COR-L47 (cell line): ENCODE measurements at regions not wholly inside any gene's neighbourhood (a gene's known extent, or its start where the extent isn't known, plus 50 kb on each side); places are given as distances from the start of the nearest gene placed in this dataset.
"Not testable (repeated sequence)": the region's sequence is repeated elsewhere in the genome, so short reads cannot be mapped to it uniquely, and the experiment has no call there.

Experiments used
- DNase-seq: peaks from one replicate; lab custom pipeline; 2025; lab: John Stamatoyannopoulos, UW

GRCh38 chr21:32884062-32884461 lies 112.5 kb upstream of the PAXBP1 start:
- DNase-seq = no peak

DNA sequence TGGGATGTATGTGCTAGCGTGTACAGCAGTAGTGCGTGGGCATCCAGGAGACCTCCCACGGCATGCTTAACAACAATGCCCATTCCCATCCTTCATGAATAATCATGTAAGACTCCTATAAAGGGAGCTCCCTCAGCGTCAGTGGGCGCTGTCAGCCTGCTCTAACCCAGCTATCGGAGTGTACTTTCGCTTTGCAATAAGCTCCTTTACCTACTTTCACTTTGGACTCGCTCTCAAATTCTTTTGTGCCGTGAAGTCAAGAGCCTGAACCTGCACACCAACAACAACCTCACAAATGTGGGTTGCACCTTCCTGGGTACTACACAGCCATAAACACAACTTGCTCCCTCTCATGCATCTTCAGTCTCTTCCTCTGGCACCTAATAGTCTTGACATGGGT lies 114.8 kb upstream of the PAXBP1 start:
- DNase-seq = no peak

DNA sequence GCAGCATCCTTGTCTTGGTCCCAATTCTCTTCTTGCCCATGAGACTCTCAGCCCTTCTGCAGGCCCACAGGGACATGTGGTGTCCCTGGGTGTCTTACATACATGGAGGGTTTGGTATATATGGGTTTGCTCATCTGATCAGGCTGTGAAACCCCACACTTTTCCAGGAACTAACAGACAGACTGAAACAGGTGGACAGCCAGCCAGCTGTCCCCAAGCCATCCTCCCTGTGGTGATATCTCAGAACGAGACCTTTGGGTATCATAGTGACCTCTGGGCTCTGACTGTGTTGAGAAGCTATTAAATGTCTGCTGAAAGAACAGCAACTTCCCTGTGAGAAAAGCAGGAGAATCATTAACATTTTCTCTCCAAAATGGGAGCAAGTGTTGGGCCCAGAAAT lies 115.5 kb upstream of the PAXBP1 start:
- DNase-seq = no peak

GRCh38 chr21:32888971-32889370 lies 117.4 kb upstream of the PAXBP1 start:
- no peak for DNase-seq

DNA sequence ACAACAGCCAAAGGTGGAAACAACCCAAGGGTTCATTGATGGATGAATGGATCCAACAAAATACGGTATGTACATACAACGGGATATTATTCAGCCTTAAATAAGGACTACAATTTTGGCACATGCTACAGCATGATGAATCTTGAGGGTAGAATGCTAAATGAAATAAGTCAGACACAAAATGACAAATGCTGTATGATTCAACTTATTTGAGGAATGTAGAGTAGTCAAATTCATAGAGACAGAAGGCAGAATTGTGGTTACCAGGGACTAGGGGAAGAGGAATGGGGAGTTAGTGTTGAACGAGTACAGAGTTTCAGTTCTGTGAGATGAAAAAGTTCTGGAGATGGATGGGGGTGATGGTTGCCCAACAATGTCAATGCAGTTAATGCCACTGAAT lies 118.0 kb upstream of the PAXBP1 start:
- DNase-seq = no peak

DNA sequence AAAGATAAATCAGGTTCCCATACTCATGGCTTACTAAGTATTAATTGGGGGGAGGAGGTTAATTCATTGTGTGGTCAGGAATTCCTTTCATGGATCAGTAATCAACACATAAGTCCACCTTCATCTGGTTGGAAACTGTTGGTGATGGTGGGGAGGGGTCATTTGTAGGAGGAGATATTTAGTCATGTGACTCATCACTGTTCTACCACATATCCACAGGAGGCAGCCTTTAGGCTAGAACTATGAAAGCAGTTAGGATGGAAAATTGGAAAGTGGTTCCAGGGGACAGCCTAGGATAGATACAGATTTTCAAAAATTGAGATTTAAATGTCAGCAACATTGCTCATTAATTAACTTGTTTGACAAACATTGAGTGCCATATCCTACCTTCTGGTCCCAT lies 122.8 kb upstream of the PAXBP1 start:
- no peak for DNase-seq

DNA sequence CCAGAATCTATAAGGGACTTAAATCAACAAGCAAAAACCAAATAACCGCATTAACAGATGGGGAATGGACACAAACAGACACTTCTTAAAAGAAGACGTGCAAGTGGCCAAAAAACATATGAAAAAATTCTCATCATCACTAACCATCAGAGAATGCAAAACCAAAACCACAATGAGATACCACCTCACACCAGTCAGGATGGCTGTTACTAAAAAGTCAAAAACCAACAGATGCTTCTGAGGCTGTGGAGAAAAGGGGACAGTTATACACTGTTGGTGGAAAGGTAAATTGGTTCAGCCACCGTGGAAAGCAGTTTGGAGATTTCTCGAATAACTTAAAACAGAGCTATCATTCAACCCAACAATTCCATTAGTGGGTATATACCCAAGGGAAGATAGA lies 124.9 kb upstream of the OLIG2 start:
- no peak for DNase-seq

- no peak for DNase-seq
Measured at GRCh38 chr21:32907521-32907920, 118.2 kb upstream of the OLIG2 start.

GRCh38 chr21:32908534-32908933 lies 117.2 kb upstream of the OLIG2 start:
- DNase-seq = no peak

- no peak for DNase-seq
Measured at GRCh38 chr21:32909393-32909792, 116.3 kb upstream of the OLIG2 start.

DNA sequence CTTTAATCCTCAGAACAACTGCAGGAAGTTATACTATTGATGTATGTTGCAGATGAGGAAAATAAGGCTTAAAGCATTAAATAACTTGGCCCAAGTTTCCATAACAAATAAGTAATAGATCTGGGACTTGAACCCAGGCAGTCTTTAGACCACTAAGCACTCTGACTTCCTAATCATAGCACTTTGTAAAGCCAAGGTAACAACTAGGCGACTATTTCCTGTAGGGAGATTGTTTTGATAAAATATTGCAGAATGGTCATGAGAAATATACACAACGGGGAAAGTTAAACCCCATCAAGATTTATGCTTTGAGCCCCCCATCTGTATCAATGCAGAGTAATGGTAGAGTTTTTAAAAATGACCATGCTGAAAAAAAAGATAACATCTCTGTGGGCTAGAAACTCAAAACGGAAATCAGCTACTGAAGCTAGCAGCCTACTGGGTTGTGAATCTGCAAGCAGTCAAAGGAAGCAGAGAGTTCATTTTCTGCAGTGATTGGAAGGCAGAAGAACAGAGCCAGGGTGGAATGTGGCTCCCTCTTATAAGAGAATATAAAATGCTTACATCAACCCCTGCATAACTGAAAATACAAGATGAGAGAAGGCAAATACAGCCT lies 111.2 kb upstream of the OLIG2 start:
- DNase-seq = no peak

- DNase-seq = no peak
Measured at GRCh38 chr21:32915099-32915498, 110.6 kb upstream of the OLIG2 start.

DNA sequence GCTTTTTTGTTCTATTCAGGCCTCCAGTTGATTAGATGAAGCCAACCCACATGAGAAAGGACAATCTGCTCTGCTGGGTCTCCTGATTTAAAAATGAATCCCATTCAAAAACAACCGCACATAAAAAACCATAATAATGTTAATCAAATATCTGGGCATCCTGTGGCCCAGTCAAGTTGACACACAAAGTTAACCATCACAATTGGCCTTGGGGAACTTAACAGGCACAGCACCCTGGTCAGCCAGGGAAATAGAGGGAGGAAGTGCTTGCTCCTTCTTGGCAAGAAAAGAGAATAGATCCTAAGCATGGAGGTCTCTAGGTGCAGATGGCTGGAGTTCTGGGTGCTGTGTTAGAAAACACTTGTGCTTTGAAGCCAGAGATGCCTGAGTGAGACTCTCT lies 109.6 kb upstream of the OLIG2 start:
- DNase-seq = no peak

DNA sequence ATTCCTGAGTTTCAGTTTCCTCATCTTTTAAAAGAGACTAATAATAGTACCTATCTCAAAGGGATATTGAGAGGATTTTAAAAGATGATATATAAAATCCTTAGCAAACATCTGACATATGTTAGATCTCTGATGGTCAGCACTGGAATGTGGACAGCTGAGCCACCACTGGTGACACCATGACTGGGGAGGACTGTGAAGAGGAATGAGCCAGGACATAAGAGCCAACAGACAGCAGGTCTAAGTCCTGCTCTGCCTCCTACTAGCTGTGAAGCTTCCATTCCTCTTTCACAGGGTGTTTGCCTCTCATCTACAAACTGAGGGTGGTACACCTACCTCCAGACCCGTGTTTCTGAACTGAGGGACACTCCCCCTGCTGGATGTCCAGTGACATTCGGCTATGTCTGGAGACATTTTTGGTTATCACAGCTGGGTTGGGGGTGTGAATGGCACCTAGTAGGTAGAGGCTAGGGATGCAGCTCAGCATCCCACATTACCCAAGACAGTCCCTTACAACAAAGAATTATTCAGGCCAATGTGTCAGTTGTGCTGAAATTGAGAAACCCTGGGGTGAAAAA lies 109.1 kb upstream of the OLIG2 start:
- DNase-seq = no peak

- DNase-seq = no peak
Measured at GRCh38 chr21:32917362-32918135, 108.2 kb upstream of the OLIG2 start.

DNA sequence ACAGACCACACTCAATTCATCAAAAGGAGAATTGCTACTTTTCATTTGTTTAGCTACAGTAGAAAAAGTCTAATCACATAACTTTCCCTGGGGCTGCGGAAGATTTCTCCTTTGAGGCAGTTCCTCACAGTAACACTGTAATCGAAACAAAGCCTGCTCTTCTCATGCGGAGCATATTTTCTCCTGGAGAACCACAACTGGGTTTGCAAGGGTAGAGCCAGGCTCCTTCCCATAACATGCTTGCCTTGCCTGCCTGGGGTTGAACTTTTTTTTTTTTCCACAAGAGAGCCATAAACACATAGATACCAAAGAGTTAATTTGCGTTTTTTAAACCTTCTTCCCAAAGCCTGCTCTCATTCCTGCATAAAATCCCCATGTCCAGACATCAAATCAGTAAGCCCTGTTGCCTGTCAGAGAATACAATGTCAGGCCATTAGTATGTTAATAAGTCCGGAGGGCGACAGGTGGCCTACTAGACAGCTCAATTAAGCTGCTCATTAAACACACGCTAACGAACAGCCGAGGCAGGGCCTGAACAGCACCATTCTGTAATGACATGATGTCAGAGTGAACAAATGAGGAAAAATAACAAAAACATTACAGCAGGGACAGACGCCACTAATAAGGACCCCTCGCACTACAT lies 107.1 kb upstream of the OLIG2 start:
- no peak for DNase-seq

DNA sequence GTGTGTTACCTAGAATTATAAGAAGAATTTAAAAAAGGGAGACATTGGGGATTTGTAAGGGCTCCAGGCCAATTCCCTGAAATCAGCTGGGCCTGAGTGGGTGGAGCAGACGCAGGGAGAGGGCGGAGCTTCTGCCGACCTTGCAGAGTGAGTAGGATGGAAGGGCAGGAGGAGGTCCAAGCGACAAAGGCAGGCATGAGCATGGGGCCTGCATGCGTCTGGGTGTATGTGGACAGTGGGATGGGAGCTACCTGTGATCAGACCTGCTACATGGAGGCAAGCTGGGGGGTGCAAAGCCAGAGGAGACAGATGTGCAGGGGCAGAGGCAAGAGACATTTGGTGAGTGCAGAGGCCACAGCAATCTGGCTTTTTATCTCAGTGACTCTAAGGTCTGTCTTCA lies 105.3 kb upstream of the OLIG2 start:
- no peak for DNase-seq

DNA sequence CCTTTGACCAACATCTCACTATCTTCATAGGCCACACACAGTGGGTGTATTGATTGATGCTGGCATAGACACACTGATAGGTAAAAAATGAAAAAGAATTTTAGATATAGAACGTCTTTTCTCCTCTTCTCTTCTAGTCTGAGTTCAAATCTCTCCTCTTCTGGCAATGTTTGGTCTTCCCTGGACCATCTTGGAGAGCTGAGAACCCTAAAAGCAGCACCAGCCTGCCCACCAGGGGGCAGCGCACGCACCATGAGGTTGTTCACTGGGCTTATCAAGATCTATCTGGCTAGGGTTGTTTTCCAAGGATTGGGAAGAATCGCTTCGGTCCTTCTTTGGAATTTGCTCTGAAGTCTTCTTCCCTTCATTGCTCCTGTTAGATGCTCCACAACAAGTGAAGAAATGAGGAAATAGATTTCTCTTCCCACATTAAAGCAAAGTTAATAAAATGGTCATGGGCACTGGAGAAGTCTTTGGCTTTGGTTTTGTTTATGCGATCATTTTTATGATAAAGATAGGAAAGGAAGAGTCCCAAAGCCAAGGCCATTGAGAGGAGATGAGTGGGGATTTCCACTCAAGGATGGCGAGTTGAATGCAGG lies 104.0 kb upstream of the OLIG2 start:
- DNase-seq = no peak

DNA sequence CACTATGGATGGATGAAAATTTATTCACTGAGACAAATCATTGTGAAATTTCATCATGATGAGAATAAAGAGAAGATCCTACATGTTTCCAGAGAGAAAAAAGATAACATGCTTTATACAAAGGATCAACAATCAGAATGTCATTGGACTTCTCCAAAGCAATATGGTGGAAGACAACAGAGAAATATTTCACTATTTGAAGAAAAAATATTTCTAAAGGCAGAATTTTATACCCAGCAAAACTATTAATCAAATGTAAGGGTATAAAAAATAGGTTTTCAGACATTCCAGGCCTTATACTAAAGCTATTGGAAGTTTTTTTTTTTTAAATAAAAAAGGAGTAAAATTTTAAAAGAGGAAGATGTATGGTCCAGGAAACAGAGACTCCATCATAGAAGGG lies 100.6 kb upstream of the OLIG2 start:
- no peak for DNase-seq

GRCh38 chr21:32929633-32930038 lies 96.1 kb upstream of the OLIG2 start:
- DNase-seq = no peak

- DNase-seq = no peak
Measured at GRCh38 chr21:32930673-32931072, 95.1 kb upstream of the OLIG2 start.

DNA sequence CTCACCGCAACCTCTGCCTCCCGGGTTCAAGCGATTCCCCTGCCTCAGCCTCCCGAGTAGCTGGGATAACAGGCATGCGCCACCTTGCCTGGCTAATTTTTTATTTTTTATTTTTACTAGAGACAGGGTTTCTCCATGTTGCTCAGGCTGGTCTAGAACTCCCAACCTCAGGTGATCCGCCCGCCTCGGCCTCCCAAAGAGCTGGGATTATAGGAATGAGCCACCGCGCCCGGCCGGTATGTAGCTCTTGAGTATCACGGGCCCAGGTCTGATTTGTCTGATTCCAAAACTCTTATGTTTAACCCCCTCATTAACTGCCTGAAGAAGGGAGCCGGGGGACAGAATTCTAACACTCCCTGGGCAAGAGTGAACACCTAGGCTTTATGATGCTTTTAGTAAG lies 91.7 kb upstream of the OLIG2 start:
- not testable (repeated sequence) for DNase-seq

- DNase-seq = no peak
Measured at GRCh38 chr21:32934829-32935228, 90.9 kb upstream of the OLIG2 start.
